GM19468 (cell line): ENCODE measurements at regions not wholly inside any gene's neighbourhood (a gene's known extent, or its start where the extent isn't known, plus 50 kb on each side); places are given as distances from the start of the nearest gene placed in this dataset.

ENCODE experiments used
- ATAC-seq: cut with Tn5 transposase; IDR thresholded peaks from one replicate; pipeline ENCODE4 v1.9.1; 2021; ENCODE audit warnings: mild to moderate bottlenecking, moderate library complexity, moderate number of reproducible peaks; ENCODE audit not compliant: unreplicated experiment; ENCODE audit errors: extremely low read depth

DNA sequence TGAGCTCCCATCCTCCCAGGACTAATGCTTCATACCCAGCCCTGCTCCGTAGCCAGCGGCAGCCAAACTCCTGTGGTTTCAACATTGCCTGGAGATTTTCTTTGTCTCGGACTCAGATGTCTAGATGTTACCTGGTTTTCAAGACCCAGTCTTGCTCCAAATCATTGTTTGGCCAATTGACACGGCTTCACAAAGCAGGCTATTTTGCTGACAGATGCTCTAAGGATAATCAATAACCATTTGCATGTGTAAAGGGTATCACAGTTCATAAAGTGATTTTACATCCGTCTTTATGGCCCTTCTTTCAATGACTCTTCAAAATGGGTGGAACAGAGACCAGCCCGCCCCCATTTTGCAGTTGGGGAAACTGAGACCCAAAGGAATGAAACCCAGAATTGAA, 153.4 kb downstream of the SALL1 start:
- ATAC-seq: no peak

DNA sequence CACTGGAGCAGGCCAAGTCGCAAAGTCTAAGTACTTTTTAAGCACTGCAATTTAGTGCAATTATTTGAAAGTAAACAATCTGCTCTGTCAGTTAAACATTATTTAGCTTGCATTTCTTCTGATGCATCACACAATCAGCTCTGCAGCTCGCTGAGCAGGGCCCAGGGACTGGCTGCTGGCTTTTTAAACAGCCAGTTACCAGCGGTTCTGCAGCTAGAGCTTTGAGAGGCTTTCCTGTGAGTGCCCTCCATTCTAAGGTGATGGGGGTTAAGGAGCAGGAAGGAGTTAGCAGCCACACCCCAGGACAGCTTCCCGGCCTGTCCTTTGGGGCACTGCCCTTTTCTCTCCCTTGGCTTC, 154.3 kb downstream of the SALL1 start:
- no peak for ATAC-seq

- ATAC-seq: no peak
Observed at GRCh38 chr16:50996166-50996829, 154.8 kb downstream of the SALL1 start.

DNA sequence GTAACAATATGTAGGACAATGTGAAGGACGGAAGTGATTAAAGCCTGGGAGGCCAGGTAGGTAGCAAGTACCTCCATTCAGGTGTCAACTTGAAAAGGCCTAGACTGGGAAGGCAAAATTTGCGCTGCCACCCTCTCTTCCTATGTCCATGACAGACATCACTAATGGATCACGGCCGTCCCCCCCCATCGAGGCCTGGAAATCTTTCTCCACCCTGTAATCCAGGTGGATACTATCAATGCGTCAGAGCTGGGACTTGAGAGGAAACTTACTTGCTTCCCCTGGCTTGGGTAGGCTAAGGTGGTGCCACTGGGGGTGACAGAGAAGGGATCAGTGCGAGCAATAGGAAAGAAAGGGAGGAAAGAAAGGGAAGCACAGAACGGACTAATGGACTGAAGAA, 156.1 kb downstream of the SALL1 start:
- no peak for ATAC-seq

- no peak for ATAC-seq
Observed at GRCh38 chr16:50992350-50993032, 158.6 kb downstream of the SALL1 start.

DNA sequence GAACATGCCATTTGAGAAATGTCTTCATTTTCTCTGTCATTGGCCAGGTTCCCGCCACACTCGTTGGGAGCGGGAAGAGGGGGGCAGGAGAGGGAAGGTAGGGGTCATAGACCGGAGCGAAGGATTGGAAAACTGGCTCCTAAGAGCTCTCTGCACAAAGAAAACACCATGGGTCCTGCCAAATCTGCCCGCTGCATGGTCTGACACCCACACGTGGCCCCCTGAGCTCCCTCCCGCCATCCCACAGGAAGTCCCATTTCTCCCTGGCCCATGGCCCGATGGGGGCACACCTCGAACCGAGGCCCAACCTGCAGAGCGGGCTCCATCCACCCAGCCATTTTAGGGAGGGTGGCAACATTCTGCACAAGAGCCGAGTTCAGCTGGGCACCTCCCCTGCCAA, 159.6 kb downstream of the SALL1 start:
- no peak for ATAC-seq

GRCh38 chr16:50991006-50991405, 160.1 kb downstream of the SALL1 start:
- ATAC-seq: no peak

DNA sequence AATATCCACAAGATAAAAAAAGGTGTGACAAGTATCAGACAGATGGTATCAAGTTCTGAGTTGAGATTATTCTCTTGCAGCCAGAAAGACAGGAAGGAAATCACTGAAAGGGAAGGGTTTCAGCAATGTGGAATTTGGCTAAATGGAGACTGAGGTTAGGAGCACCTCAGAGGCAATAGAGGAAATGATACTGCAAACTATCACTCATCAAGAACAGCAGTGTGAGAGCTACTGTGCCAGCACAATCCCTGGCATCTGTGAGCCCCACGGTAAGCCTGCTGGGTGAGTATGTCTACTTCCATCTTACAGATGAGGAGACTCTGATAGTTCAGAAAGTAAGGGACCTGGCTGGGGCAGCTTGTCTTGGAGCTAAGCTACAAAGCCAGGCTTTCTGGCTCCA, 162.0 kb downstream of the SALL1 start:
- ATAC-seq: no peak

- ATAC-seq: no peak
Observed at GRCh38 chr16:50988441-50988840, 162.6 kb downstream of the SALL1 start.

DNA sequence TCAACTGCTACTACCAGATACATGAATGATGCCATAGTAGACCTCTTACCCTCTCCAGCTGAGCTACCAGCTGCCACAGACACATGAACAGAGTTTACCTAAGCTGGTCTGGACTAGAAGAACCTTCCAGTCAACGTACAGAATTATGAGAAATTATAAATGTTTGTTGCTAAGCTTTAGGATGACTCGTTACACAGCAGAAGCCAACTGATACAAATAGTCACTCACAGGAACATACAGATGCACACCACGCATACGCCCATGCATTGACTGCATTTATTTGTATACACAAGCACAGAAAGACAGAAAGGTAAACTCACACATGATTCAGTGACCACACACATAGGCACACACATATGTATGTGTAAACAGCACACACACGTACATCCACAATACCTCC, 164.6 kb downstream of the SALL1 start:
- no peak for ATAC-seq

DNA sequence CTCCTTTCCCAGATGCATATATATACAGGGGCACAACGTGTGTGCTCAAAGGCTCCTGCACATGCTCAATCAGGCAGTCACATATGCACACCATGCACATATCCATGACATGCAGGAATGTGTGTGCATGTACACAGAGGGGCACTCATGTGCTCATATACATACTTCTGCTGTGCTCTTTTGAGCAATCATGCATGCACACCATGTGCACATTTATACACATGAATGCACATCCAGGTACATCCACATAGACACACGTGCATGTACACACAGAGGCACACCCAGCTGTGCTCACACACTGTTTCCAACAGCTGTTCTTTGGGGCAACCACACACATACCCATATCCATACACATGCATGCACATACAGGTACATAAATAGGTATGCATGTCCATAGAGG, 165.3 kb downstream of the SALL1 start:
- ATAC-seq: no peak

- no peak for ATAC-seq
Observed at GRCh38 chr16:50984688-50985087, 166.4 kb downstream of the SALL1 start.

- no peak for ATAC-seq
Observed at GRCh38 chr16:50982808-50983207, 168.3 kb downstream of the SALL1 start.

DNA sequence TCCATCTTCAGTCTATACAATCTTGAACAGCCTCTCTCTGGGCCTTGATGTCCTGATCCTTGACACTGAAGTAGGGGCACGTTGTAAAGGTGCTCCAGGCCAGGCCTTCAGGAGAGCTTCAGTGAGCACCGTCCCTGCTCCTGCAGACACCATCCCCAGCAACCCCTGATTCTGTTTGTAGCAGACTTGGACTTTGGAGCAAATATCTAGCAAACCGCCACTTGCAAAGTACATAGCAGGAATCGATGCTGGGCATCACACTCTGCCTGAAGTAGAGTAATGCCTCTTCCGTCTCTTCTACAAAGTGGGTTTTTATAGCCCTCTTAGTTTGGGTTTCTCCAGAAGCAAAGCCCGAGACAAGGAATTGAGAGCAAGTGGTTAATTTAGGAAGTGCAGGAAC, 169.1 kb downstream of the SALL1 start:
- no peak for ATAC-seq

DNA sequence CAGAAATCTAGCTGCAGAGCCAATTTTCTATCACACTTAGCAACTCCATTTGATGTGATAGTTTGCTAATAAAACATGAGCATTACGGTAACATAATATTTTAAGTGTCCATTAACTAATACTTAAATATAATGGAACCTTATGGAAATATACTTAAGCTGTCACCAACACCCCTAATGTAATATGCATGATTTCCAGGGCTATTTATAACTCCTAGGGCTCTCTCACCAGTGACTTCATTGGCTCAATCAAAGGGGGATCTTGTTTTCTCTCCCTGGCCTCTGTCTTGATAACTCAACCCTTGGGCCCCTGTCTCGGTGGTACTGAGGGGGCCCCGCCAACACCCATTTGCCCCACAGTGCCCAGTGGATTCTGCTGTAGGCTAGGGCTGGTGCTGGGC, 170.4 kb downstream of the SALL1 start:
- no peak for ATAC-seq

GRCh38 chr16:50979806-50980620, 171.1 kb downstream of the SALL1 start:
- no peak for ATAC-seq

DNA sequence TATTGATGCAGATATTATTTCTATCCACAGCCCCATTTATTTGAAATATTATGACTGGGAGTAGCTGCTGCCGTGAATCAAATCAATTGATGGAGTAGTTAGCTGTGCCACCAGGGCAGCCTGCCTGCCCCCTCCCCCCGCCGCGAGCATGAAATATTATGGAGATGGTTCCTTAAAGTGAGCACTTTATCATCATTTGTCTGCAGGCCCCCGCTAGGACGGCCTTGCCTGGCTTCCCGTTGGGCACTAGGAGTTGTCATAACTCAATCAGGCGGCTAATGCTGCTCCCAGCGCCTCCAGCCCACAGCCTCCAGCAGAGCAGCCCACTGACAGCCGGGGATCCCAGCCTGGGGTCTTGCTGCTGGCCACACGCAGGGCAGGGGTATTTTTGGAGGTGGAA, 173.9 kb downstream of the SALL1 start:
- no peak for ATAC-seq

GRCh38 chr16:50974438-50975036, 176.5 kb downstream of the SALL1 start:
- ATAC-seq: no peak

- ATAC-seq: no peak
Observed at GRCh38 chr16:50972876-50973275, 178.2 kb downstream of the SALL1 start.

- ATAC-seq: no peak
Observed at GRCh38 chr16:50970281-50970680, 180.8 kb downstream of the SALL1 start.
